Osteoblast (primary cell): ENCODE measurements at regions not wholly inside any gene's neighbourhood (a gene's known extent, or its start where the extent isn't known, plus 50 kb on each side); places are given as distances from the start of the nearest gene placed in this dataset.

Experiments used
- DNase-seq: peaks from one replicate; pipeline ENCODE4 v3.0.0; 2011; ENCODE audit warnings: low spot score, mixed read lengths; ENCODE audit not compliant: insufficient read length; ENCODE audit errors: missing footprints
- H2AFZ ChIP-seq: 2 replicates; pipeline ENCODE4 v1.6.0; 2011; ENCODE audit warnings: mild to moderate bottlenecking, low read length
- H3K27ac ChIP-seq: 2 replicates; pipeline ENCODE4 v1.5.1; 2011; ENCODE audit warnings: mild to moderate bottlenecking, low read depth, low read length, moderate library complexity
- H3K27me3 ChIP-seq: 2 replicates; pipeline ENCODE4 v1.6.0; 2012; ENCODE audit warnings: mild to moderate bottlenecking, control low read depth, inconsistent platforms, low read length, moderate library complexity; ENCODE audit not compliant: insufficient read depth
- H3K36me3 ChIP-seq: 2 replicates; pipeline ENCODE4 v1.5.1; 2011; ENCODE audit warnings: mild to moderate bottlenecking, low read length, control low read depth, moderate library complexity; ENCODE audit not compliant: insufficient read depth
- H3K4me1 ChIP-seq: 2 replicates; pipeline ENCODE4 v1.5.1; 2011; ENCODE audit warnings: mild to moderate bottlenecking, low read length, control low read depth, moderate library complexity; ENCODE audit not compliant: insufficient read depth
- H3K4me2 ChIP-seq: 2 replicates; pipeline ENCODE4 v1.6.0; 2011; ENCODE audit warnings: mild to moderate bottlenecking, low read length; ENCODE audit not compliant: insufficient read depth
- H3K4me3 ChIP-seq: fragments of 200-600 bp; sonication (generic); 3 replicates; pipeline ENCODE4 v1.5.1; 2012; ENCODE audit warnings: mild to moderate bottlenecking, low read length, inconsistent platforms; ENCODE audit not compliant: insufficient read depth
- H3K79me2 ChIP-seq: 2 replicates; pipeline ENCODE4 v1.6.0; 2012; ENCODE audit warnings: mild to moderate bottlenecking, low read length, control low read depth, inconsistent platforms; ENCODE audit not compliant: insufficient read depth
- H3K9me3 ChIP-seq: 2 replicates; pipeline ENCODE4 v1.5.1; 2011; ENCODE audit warnings: low read depth, low read length, control low read depth
- H4K20me1 ChIP-seq: 2 replicates; pipeline ENCODE4 v1.6.0; 2012; ENCODE audit warnings: mild to moderate bottlenecking, low read length, control low read depth; ENCODE audit not compliant: insufficient read depth
- TF ChIP-seq, protein P1 (sequence below): IDR thresholded peaks from 2 replicates; pipeline ENCODE4 v1.5.1; 2011; ENCODE audit warnings: mild to moderate bottlenecking, low read depth, low read length, moderate library complexity; ENCODE audit errors: extremely low read depth

GRCh38 chr7:118372530-118372929 lies 148.0 kb downstream of the ANKRD7 start:
- Histone ChIP-seq H4K20me1 (no peaks in the 10 kb centered on the region), H2AFZ (no peak overlapping the region), H3K36me3 (no peaks in the 10 kb centered on the region), H3K27me3 (no peaks in the 10 kb centered on the region), H3K27ac (no peak overlapping the region), H3K4me1 (no peaks in the 10 kb centered on the region), H3K79me2 (no peaks in the 10 kb centered on the region), H3K4me3 (no peak overlapping the region), H3K4me2 (no peak overlapping the region), H3K9me3 (no peaks in the 10 kb centered on the region)
- no peak for DNase-seq
- TF ChIP-seq, protein P1, sequence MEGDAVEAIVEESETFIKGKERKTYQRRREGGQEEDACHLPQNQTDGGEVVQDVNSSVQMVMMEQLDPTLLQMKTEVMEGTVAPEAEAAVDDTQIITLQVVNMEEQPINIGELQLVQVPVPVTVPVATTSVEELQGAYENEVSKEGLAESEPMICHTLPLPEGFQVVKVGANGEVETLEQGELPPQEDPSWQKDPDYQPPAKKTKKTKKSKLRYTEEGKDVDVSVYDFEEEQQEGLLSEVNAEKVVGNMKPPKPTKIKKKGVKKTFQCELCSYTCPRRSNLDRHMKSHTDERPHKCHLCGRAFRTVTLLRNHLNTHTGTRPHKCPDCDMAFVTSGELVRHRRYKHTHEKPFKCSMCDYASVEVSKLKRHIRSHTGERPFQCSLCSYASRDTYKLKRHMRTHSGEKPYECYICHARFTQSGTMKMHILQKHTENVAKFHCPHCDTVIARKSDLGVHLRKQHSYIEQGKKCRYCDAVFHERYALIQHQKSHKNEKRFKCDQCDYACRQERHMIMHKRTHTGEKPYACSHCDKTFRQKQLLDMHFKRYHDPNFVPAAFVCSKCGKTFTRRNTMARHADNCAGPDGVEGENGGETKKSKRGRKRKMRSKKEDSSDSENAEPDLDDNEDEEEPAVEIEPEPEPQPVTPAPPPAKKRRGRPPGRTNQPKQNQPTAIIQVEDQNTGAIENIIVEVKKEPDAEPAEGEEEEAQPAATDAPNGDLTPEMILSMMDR, result no peak

- DNase-seq, result no peak
- Histone ChIP-seq H3K9me3 (no peaks in the 10 kb centered on the region), H3K36me3 (no peaks in the 10 kb centered on the region), H3K4me3 (no peak overlapping the region), H3K27ac (no peak overlapping the region), H4K20me1 (no peaks in the 10 kb centered on the region), H3K79me2 (no peaks in the 10 kb centered on the region), H2AFZ (no peak overlapping the region), H3K27me3 (no peaks in the 10 kb centered on the region), H3K4me1 (no peaks in the 10 kb centered on the region), H3K4me2 (no peak overlapping the region)
- TF ChIP-seq, protein P1, result no peak
These were observed 165.1 kb downstream of the ANKRD7 start for GRCh38 chr7:118389629-118390028.

DNA sequence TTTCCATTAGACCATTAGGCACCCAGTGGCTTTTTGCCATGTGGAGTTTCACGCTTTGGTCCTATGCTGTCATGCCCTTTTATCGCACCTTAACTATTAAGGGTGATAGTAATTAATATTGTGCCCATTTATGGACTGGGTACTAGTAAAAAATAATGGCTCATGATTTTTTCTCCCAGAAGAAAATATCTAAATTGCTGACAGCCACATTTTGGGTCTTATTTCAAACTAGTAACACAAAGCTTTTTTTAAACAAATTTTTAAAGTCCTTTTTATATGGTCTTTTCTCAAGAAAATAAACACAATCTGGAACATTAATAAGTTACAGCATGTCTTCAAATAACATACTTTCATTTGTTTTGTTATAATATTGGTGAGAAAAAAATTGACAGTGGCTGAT lies 179.7 kb downstream of the ANKRD7 start:
- Histone ChIP-seq H4K20me1 (no peaks in the 10 kb centered on the region), H3K27me3 (no peaks in the 10 kb centered on the region), H3K4me2 (no peak overlapping the region), H3K27ac (no peak overlapping the region), H2AFZ (no peak overlapping the region), H3K79me2 (no peaks in the 10 kb centered on the region), H3K36me3 (no peaks in the 10 kb centered on the region), H3K4me3 (no peak overlapping the region), H3K9me3 (peaks cover 3% of the 10 kb centered on the region), H3K4me1 (no peaks in the 10 kb centered on the region)
- TF ChIP-seq, protein P1, result no peak
- no peak for DNase-seq

- no peaks in the 10 kb centered on the region for H4K20me1 ChIP-seq
- no peak overlapping the region for H3K27ac ChIP-seq
- DNase-seq, result no peak
- H3K4me1 ChIP-seq, result no peaks in the 10 kb centered on the region
- H2AFZ ChIP-seq, result no peak overlapping the region
- TF ChIP-seq, protein P1, result no peak
- no peak overlapping the region for H3K4me3 ChIP-seq
- H3K79me2 ChIP-seq, result no peaks in the 10 kb centered on the region
- no peaks in the 10 kb centered on the region for H3K36me3 ChIP-seq
- H3K9me3 ChIP-seq, result no peaks in the 10 kb centered on the region
- no peaks in the 10 kb centered on the region for H3K27me3 ChIP-seq
- no peak overlapping the region for H3K4me2 ChIP-seq
These were observed 193.9 kb downstream of the ANKRD7 start for GRCh38 chr7:118418433-118418832.
